GM20000 (cell line): ENCODE measurements at regions not wholly inside any gene's neighbourhood (a gene's known extent, or its start where the extent isn't known, plus 50 kb on each side); places are given as distances from the start of the nearest gene placed in this dataset.

ENCODE experiments used
- DNase-seq: peaks from one replicate; pipeline ENCODE4 v3.0.0; 2012; ENCODE audit warnings: low spot score
- TF ChIP-seq, protein P1 (sequence below): IDR thresholded peaks from 2 replicates; pipeline ENCODE4 v1.5.1; 2012; ENCODE audit warnings: mild to moderate bottlenecking, control low read depth; ENCODE audit errors: extremely low read depth, missing control alignments

DNA sequence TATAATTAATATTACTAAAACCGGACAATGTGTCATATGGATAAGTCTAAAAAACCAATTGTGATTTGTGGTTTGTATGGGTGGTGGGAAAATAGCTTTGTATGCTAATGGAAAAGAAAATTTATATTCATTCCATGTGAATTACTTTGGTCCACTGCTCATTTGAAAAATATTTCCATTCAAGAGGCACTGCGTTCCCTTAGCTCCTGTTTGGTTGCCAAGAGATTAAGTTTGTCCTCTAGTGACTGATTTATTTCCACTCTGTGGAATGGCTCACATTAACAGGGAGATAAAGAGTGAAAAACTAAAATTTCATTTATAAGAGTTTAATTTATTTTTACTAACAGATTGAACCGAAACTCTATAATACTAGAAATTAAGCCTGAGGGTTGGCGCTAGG lies 744.1 kb upstream of the CHRM3 start:
- TF ChIP-seq, protein P1, sequence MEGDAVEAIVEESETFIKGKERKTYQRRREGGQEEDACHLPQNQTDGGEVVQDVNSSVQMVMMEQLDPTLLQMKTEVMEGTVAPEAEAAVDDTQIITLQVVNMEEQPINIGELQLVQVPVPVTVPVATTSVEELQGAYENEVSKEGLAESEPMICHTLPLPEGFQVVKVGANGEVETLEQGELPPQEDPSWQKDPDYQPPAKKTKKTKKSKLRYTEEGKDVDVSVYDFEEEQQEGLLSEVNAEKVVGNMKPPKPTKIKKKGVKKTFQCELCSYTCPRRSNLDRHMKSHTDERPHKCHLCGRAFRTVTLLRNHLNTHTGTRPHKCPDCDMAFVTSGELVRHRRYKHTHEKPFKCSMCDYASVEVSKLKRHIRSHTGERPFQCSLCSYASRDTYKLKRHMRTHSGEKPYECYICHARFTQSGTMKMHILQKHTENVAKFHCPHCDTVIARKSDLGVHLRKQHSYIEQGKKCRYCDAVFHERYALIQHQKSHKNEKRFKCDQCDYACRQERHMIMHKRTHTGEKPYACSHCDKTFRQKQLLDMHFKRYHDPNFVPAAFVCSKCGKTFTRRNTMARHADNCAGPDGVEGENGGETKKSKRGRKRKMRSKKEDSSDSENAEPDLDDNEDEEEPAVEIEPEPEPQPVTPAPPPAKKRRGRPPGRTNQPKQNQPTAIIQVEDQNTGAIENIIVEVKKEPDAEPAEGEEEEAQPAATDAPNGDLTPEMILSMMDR = no peak
- no peak for DNase-seq

DNA sequence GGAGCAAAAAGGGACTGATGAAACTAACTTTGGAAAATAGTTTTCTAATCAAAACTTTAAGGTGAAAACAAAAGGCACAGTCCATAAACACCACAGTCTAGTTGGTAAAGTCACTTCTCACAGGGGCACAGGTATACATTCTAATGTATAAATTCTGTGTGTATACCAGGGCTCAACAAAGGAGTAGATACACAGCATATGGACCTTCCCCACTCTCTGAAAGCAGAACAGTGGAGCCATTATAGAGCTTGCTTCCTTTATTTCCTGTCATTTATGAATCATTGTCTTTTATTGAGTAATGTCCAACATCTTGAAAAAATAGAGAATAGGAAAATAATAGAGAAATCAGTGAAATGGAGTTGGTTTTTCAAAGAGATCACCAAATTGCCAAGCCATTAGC lies 746.5 kb upstream of the CHRM3 start:
- DNase-seq = no peak
- TF ChIP-seq, protein P1 = no peak

DNA sequence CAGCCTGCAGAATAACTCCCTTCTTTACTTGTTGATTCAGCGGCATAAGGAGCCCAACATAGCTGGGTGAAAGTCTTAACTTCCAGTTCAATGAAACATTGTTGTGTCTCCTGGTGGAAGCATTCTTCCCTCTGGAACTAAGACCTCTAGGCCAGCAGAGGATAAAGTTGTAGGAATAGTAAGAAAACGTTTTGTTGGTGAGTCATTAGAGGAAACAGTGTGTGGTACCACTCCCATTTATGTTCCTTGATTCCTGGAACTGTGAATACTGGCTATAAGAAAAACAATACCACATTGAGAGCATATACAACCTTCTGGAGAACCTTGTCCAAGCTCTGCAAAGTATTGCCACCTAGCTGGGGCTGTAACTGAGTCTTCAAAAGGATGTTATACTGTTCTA lies 737.4 kb upstream of the ZP4 start:
- TF ChIP-seq, protein P1 = no peak

DNA sequence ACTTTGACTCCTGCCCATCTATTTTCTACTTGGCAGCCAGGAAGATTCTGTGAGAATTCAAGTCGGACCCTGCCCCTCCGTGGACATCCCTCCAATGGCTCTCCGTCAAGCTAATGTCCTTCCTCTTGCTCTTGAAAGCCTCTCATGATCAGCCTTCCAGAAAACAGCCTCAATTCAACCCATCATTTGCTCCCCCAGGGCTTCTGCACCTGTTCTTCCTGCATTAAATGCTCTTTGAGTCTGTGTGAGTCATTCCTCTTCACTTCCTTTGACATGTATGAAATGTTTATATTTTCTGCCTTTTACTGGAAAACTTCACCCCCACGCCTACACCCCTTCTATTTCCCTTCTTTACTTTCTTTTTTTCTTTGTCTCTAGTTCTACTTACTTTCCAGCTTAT lies 734.1 kb upstream of the ZP4 start:
- no peak for DNase-seq
- TF ChIP-seq, protein P1 = no peak

More for the DNA sequence above, 737.4 kb upstream of the ZP4 start:
- no peak for DNase-seq

DNA sequence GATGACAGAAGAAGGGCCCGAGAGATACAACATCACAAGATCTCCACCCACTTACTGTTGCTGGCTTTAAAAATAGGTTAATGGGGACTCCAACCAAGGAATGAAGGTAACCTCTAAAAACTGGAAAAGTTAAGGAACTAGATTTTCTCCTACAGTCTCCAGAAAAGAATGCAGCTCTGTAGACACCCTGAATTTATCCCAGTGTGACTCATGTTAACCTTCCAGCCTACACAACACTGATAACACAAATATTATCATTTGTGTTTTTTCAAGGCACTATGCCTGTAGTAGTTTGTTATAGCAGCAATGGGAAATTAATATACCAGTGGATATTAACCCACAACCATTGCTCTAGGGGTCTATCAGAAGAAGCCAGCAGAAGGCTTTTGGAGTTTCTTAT lies 730.7 kb upstream of the ZP4 start:
- TF ChIP-seq, protein P1 = no peak
- DNase-seq = no peak

DNA sequence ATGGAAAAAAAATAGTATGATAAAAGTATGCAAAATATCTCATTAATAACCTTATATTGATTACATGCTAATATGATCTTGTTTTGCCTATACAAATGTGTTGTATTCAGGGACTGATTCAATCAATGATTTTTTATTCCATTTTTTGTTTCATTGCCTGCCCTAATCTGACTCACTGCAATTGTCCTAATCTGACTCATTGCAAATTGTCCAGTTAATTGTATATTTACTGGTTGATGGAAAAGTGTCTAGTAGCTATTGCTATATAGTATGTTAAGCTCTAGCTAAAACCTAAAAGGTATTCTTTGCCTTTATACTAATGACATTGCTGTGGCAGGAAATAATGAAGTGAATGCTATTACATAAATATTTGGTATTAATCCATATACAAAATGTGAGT lies 728.9 kb upstream of the ZP4 start:
- DNase-seq = no peak
- TF ChIP-seq, protein P1 = no peak

DNA sequence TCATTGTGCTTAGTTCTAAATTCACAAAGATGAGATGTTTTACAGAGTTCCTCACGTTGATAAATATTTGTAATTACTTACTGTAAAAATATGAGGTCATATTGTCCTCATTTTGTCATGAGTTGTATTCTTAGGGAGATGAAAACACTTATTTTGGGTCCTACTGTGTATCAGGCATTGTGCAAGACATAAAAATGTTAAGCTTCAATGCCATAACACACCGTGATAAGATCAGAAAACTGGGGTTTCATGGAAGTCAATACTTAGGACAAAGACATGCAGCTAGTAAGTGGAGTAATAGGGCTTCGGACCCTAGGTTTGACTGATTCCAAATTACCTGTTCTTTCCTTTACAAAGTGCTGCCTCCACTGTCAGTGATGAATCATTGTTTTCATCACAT lies 720.7 kb upstream of the ZP4 start:
- TF ChIP-seq, protein P1 = no peak
- no peak for DNase-seq
